ENCODE measurements at regions not wholly inside any gene's neighbourhood (a gene's known extent, or its start where the extent isn't known, plus 50 kb on each side); places are given as distances from the start of the nearest gene placed in this dataset.

GRCh38 chr11:69431136-69431535 is 50.3 kb upstream of the LINC01488 start:
- DNase-seq, result no peak
